PFSK-1 (cell line): ENCODE measurements at regions not wholly inside any gene's neighbourhood (a gene's known extent, or its start where the extent isn't known, plus 50 kb on each side); places are given as distances from the start of the nearest gene placed in this dataset.

ENCODE experiments used
- FOXP2 ChIP-seq: optimal IDR thresholded peaks from 2 replicates; pipeline ENCODE3; 2011; ENCODE audit warnings: borderline replicate concordance, control low read depth, inconsistent platforms; ENCODE audit not compliant: insufficient read depth; ENCODE audit errors: extremely low read length, extremely low read depth
- POLR2AphosphoS5 ChIP-seq: IDR thresholded peaks from 2 replicates; pipeline ENCODE4 v1.6.1; 2012; ENCODE audit warnings: low read depth, mild to moderate bottlenecking, control low read depth, low read length, moderate library complexity
- SIN3A ChIP-seq: IDR thresholded peaks from 2 replicates; pipeline ENCODE4 v1.6.1; 2012; ENCODE audit warnings: mild to moderate bottlenecking, low read length, moderate library complexity, borderline replicate concordance; ENCODE audit not compliant: insufficient read depth
- TAF1 ChIP-seq: IDR thresholded peaks from 2 replicates; pipeline ENCODE4 v1.6.1; 2012; ENCODE audit warnings: low read length, control low read depth, borderline replicate concordance; ENCODE audit not compliant: insufficient read depth
- TF ChIP-seq, protein P1 (sequence below), 2 experiments: IDR thresholded peaks; 2 replicates each; pipeline versions ENCODE4 v1.6.1 to v1.8.0; 2011 to 2012; ENCODE audit warnings: low read depth in 2 of 2, low read length in 2 of 2, control low read depth in 1 of 2, inconsistent platforms in 1 of 2, mild to moderate bottlenecking in 1 of 2, moderate library complexity in 1 of 2; ENCODE audit not compliant: insufficient read depth in 1 of 2

GRCh38 chr20:40368876-40369275, 320.2 kb downstream of the MAFB start:
- TF ChIP-seq TAF1 (no peak), FOXP2 (no peak), POLR2AphosphoS5 (no peak), SIN3A (no peak)
- TF ChIP-seq, protein P1, sequence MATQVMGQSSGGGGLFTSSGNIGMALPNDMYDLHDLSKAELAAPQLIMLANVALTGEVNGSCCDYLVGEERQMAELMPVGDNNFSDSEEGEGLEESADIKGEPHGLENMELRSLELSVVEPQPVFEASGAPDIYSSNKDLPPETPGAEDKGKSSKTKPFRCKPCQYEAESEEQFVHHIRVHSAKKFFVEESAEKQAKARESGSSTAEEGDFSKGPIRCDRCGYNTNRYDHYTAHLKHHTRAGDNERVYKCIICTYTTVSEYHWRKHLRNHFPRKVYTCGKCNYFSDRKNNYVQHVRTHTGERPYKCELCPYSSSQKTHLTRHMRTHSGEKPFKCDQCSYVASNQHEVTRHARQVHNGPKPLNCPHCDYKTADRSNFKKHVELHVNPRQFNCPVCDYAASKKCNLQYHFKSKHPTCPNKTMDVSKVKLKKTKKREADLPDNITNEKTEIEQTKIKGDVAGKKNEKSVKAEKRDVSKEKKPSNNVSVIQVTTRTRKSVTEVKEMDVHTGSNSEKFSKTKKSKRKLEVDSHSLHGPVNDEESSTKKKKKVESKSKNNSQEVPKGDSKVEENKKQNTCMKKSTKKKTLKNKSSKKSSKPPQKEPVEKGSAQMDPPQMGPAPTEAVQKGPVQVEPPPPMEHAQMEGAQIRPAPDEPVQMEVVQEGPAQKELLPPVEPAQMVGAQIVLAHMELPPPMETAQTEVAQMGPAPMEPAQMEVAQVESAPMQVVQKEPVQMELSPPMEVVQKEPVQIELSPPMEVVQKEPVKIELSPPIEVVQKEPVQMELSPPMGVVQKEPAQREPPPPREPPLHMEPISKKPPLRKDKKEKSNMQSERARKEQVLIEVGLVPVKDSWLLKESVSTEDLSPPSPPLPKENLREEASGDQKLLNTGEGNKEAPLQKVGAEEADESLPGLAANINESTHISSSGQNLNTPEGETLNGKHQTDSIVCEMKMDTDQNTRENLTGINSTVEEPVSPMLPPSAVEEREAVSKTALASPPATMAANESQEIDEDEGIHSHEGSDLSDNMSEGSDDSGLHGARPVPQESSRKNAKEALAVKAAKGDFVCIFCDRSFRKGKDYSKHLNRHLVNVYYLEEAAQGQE (IDR thresholded peaks at IDR 0.05; ENCODE audit: insufficient read depth in 1 of 2, low read depth in 2 of 2, low read length in 2 of 2), result no peak

DNA sequence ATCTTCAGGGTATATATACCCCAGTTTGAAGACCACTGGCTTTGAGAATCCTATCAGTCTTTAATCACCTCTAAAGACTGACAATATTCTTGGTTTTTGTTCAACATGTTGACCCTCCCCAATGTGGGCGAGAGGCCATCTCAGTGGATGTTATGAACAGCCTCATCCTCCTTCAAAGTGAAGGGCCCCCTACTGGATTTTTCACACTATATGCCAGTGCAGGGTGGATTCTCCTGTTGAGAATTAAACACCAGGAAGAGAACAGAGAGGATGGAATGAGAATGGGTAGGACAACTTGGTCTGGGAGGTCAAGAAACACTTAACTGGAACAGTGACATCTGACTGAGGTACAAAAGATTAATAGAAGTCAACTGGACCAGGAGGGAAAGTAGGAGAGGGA, 327.1 kb downstream of the MAFB start:
- TF ChIP-seq SIN3A, result no peak
- no peak for TF ChIP-seq TAF1
- no peak for TF ChIP-seq FOXP2
- no peak for TF ChIP-seq POLR2AphosphoS5
- TF ChIP-seq, protein P1 (IDR thresholded peaks at IDR 0.05; ENCODE audit: insufficient read depth in 1 of 2, low read depth in 2 of 2, low read length in 2 of 2), result no peak

- TF ChIP-seq FOXP2 (no peak), SIN3A (no peak), TAF1 (no peak), POLR2AphosphoS5 (no peak)
- TF ChIP-seq, protein P1 (IDR thresholded peaks at IDR 0.05; ENCODE audit: insufficient read depth in 1 of 2, low read depth in 2 of 2, low read length in 2 of 2), result no peak
These were observed 329.7 kb downstream of the MAFB start for GRCh38 chr20:40359131-40359912.

- TF ChIP-seq SIN3A (no peak), FOXP2 (no peak), POLR2AphosphoS5 (no peak), TAF1 (no peak)
- TF ChIP-seq, protein P1 (IDR thresholded peaks at IDR 0.05; ENCODE audit: insufficient read depth in 1 of 2, low read depth in 2 of 2, low read length in 2 of 2), result no peak
These were observed 334.2 kb downstream of the MAFB start for GRCh38 chr20:40354880-40355279.
